Astrocyte (in vitro differentiated cells and primary cell): ENCODE measurements at regions not wholly inside any gene's neighbourhood (a gene's known extent, or its start where the extent isn't known, plus 50 kb on each side); places are given as distances from the start of the nearest gene placed in this dataset.

Source experiments
- DNase-seq: peaks from one replicate; pipeline ENCODE4 v3.0.0-alpha.2; 2010; ENCODE audit warnings: low read depth
- FAIRE-seq: peaks from 2 replicates; lab custom pipeline; 2011; peaks lifted over from hg19 to GRCh38; lab: Jason Lieb, UNC
- H2AFZ ChIP-seq: 2 replicates; pipeline ENCODE4 v1.6.0; 2012; ENCODE audit warnings: low read depth, low read length, inconsistent platforms
- H3K27ac ChIP-seq: 2 replicates; pipeline ENCODE4 v1.5.1; 2011; ENCODE audit warnings: low read depth, low read length, inconsistent platforms
- H3K27me3 ChIP-seq: 2 replicates; pipeline ENCODE4 v1.6.0; 2011; ENCODE audit warnings: low read length, inconsistent platforms; ENCODE audit not compliant: insufficient read depth
- H3K36me3 ChIP-seq: 2 replicates; pipeline ENCODE4 v1.5.1; 2011; ENCODE audit warnings: low read length, inconsistent platforms; ENCODE audit not compliant: insufficient read depth
- H3K4me1 ChIP-seq: 2 replicates; pipeline ENCODE4 v1.5.1; 2011; ENCODE audit warnings: low read length, inconsistent platforms; ENCODE audit not compliant: insufficient read depth
- H3K4me2 ChIP-seq: 2 replicates; pipeline ENCODE4 v1.6.0; 2012; ENCODE audit warnings: low read length, inconsistent platforms
- H3K4me3 ChIP-seq: 2 replicates; pipeline ENCODE4 v1.5.1; 2011; ENCODE audit warnings: low read depth, mild to moderate bottlenecking, low read length, inconsistent platforms; ENCODE audit not compliant: insufficient read depth
- H3K79me2 ChIP-seq: 2 replicates; pipeline ENCODE4 v1.6.0; 2012; ENCODE audit warnings: mild to moderate bottlenecking, low read length, inconsistent platforms; ENCODE audit not compliant: insufficient read depth
- H3K9ac ChIP-seq: 2 replicates; pipeline ENCODE4 v1.6.0; 2012; ENCODE audit warnings: mild to moderate bottlenecking, low read length, inconsistent platforms
- H3K9me3 ChIP-seq: 2 replicates; pipeline ENCODE4 v1.5.1; 2012; ENCODE audit warnings: low read depth, mild to moderate bottlenecking, low read length, inconsistent platforms; ENCODE audit not compliant: insufficient read depth
- H4K20me1 ChIP-seq: 2 replicates; pipeline ENCODE4 v1.6.0; 2012; ENCODE audit warnings: low read length, inconsistent platforms; ENCODE audit not compliant: insufficient read depth
- H3K27ac Mint-ChIP-seq: one replicate; pipeline ENCODE4 v1.8.0; 2021; ENCODE audit warnings: mild to moderate bottlenecking, mixed read lengths; ENCODE audit not compliant: unreplicated experiment
- H3K27me3 Mint-ChIP-seq: one replicate; pipeline ENCODE4 v1.8.0; 2021; ENCODE audit warnings: low read depth, mixed read lengths; ENCODE audit not compliant: unreplicated experiment
- H3K36me3 Mint-ChIP-seq: one replicate; pipeline ENCODE4 v1.8.0; 2021; ENCODE audit warnings: low read depth, mixed read lengths; ENCODE audit not compliant: unreplicated experiment
- H3K4me1 Mint-ChIP-seq: one replicate; pipeline ENCODE4 v1.8.0; 2021; ENCODE audit warnings: low read depth, mixed read lengths; ENCODE audit not compliant: unreplicated experiment
- H3K4me3 Mint-ChIP-seq: one replicate; pipeline ENCODE4 v1.8.0; 2021; ENCODE audit warnings: mild to moderate bottlenecking, moderate library complexity, mixed read lengths; ENCODE audit not compliant: unreplicated experiment
- H3K9me3 Mint-ChIP-seq: one replicate; pipeline ENCODE4 v1.8.0; 2021; ENCODE audit warnings: mild to moderate bottlenecking, mixed read lengths; ENCODE audit not compliant: unreplicated experiment
- EZH2 ChIP-seq: IDR thresholded peaks from 2 replicates; pipeline ENCODE4 v1.6.1; 2012; ENCODE audit warnings: mild to moderate bottlenecking, low read length, inconsistent platforms; ENCODE audit not compliant: insufficient read depth
- TF ChIP-seq, protein P1 (sequence below): IDR thresholded peaks from 2 replicates; pipeline ENCODE4 v1.5.1; 2011; ENCODE audit warnings: low read depth, mild to moderate bottlenecking, inconsistent platforms, low read length, moderate library complexity; ENCODE audit not compliant: insufficient read depth

DNA sequence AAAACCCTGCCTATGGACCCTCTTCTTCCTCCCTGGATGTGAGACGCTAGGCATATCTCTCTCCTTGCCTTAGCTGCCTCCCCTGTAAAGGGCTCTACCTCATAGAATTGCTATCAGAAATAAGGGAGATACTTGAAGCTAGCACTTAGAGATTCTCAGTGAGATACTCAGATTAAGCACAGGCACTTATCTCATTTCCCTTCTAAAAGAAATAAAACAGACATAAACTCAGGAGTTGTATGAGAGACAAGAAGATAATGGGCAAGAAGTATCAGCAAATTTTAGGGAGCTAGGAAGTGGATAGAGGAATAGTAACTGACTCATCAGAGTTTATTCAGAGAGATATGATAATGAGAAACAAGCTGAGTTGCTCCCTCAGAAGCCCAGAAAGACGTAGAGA is 131.0 kb downstream of the SP3 start:
- no peak for TF ChIP-seq EZH2
- TF ChIP-seq, protein P1, sequence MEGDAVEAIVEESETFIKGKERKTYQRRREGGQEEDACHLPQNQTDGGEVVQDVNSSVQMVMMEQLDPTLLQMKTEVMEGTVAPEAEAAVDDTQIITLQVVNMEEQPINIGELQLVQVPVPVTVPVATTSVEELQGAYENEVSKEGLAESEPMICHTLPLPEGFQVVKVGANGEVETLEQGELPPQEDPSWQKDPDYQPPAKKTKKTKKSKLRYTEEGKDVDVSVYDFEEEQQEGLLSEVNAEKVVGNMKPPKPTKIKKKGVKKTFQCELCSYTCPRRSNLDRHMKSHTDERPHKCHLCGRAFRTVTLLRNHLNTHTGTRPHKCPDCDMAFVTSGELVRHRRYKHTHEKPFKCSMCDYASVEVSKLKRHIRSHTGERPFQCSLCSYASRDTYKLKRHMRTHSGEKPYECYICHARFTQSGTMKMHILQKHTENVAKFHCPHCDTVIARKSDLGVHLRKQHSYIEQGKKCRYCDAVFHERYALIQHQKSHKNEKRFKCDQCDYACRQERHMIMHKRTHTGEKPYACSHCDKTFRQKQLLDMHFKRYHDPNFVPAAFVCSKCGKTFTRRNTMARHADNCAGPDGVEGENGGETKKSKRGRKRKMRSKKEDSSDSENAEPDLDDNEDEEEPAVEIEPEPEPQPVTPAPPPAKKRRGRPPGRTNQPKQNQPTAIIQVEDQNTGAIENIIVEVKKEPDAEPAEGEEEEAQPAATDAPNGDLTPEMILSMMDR, result no peak
- Histone ChIP-seq H3K4me3 (no peak overlapping the region), H4K20me1 (no peaks in the 10 kb centered on the region), H2AFZ (no peak overlapping the region), H3K27me3 (peaks cover 2% of the 10 kb centered on the region), H3K9ac (no peak overlapping the region), H3K4me1 (peaks cover 9% of the 10 kb centered on the region), H3K27ac (no peak overlapping the region), H3K79me2 (no peaks in the 10 kb centered on the region), H3K9me3 (no peaks in the 10 kb centered on the region), H3K36me3 (no peaks in the 10 kb centered on the region), H3K4me2 (no peak overlapping the region)
- peaks cover 13% of the 10 kb centered on the region for H3K4me1 Mint-ChIP-seq
- no peaks in the 10 kb centered on the region for H3K27me3 Mint-ChIP-seq
- FAIRE-seq (no peak), DNase-seq (no peak)
- peaks cover 3% of the 10 kb centered on the region for H3K9me3 Mint-ChIP-seq
- no peak overlapping the region for H3K4me3 Mint-ChIP-seq
- H3K36me3 Mint-ChIP-seq, result no peaks in the 10 kb centered on the region
- no peak overlapping the region for H3K27ac Mint-ChIP-seq

DNA sequence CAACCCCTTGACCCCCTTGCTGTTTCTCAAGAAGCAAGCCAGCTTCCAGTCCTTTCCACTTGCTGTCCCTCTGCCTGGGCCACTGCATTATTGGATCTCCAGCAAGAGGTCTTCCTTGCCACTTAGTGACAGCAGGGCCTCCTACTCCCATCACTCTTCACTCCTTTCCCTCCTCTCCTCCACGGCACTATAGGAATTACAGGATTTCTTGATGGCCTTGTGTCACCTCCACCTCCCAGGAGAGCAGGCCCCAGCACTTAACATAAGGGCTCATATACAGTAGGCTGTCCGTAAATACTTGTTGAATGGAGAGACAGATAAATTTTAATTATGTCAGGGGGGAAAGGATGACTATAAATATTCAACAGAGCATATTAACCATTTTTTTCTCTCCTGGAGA is 129.4 kb downstream of the SP3 start:
- Histone ChIP-seq H3K9ac (no peak overlapping the region), H3K36me3 (no peaks in the 10 kb centered on the region), H2AFZ (no peak overlapping the region), H4K20me1 (no peaks in the 10 kb centered on the region), H3K79me2 (no peaks in the 10 kb centered on the region), H3K27me3 (no peaks in the 10 kb centered on the region), H3K27ac (no peak overlapping the region), H3K4me1 (peaks cover 9% of the 10 kb centered on the region), H3K4me3 (no peak overlapping the region), H3K4me2 (no peak overlapping the region), H3K9me3 (no peaks in the 10 kb centered on the region)
- Mint-ChIP-seq H3K27me3 (no peaks in the 10 kb centered on the region), H3K27ac (no peak overlapping the region), H3K4me1 (peaks cover 13% of the 10 kb centered on the region), H3K36me3 (no peaks in the 10 kb centered on the region), H3K9me3 (peaks cover 3% of the 10 kb centered on the region), H3K4me3 (no peak overlapping the region)
- FAIRE-seq (no peak), DNase-seq (no peak)
- TF ChIP-seq, protein P1, result no peak
- TF ChIP-seq EZH2, result no peak

DNA sequence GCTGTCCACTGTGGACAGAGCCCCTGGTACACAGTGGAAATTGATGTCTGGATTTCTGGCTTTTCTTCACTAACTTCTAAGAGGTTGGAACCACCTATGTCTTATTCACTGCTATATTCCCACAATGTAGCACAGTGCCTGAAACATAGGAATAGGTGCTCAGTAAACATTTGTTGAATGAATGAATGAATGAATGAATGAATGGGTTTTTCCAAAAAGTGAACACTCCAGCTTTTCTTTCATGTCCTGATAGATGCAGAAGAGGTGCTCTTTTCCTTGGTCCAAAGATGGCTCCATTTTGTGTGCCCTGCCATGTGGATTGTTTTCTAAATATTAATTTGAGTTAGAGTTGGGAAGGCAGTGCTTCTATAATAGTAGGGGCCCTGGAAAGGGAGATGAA is 124.1 kb downstream of the SP3 start:
- no peak for FAIRE-seq

More for the DNA sequence above, 124.1 kb downstream of the SP3 start:
- H3K27ac ChIP-seq, result no peak overlapping the region
- H3K36me3 ChIP-seq, result no peaks in the 10 kb centered on the region
- Mint-ChIP-seq H3K9me3 (no peaks in the 10 kb centered on the region), H3K27ac (no peak overlapping the region), H3K4me1 (no peaks in the 10 kb centered on the region), H3K27me3 (peaks cover 8% of the 10 kb centered on the region), H3K36me3 (no peaks in the 10 kb centered on the region), H3K4me3 (no peak overlapping the region)
- no peak overlapping the region for H3K9ac ChIP-seq
- no peak for TF ChIP-seq EZH2
- TF ChIP-seq, protein P1, result no peak
- H3K79me2 ChIP-seq, result no peaks in the 10 kb centered on the region
- H2AFZ ChIP-seq, result no peak overlapping the region
- H3K9me3 ChIP-seq, result no peaks in the 10 kb centered on the region
- DNase-seq, result no peak
- H3K27me3 ChIP-seq, result no peaks in the 10 kb centered on the region
- H3K4me3 ChIP-seq, result no peak overlapping the region
- H4K20me1 ChIP-seq, result no peaks in the 10 kb centered on the region
- no peak overlapping the region for H3K4me2 ChIP-seq
- H3K4me1 ChIP-seq, result no peaks in the 10 kb centered on the region
